ENCODE measurements at regions not wholly inside any gene's neighbourhood (a gene's known extent, or its start where the extent isn't known, plus 50 kb on each side); places are given as distances from the start of the nearest gene placed in this dataset.

GRCh38 chr4:13137390-13137789 lies 346.8 kb downstream of the RAB28 start:
- DNase-seq, result no peak
- Histone ChIP-seq H3K4me3 (ENCODE audit: low read length) (no peak overlapping the region), H3K27me3 (replicated peaks; ENCODE audit: insufficient read depth, low read length) (no peaks in the 10 kb centered on the region), H3K4me1 (ENCODE audit: low read length) (no peaks in the 10 kb centered on the region), H3K36me3 (replicated peaks; ENCODE audit: insufficient read depth, low read length) (no peaks in the 10 kb centered on the region), H3K27ac (ENCODE audit: low read length) (no peak overlapping the region), H3K9ac (ENCODE audit: low read length) (no peak overlapping the region), H3F3A (ENCODE audit: insufficient read depth, low read length) (no peaks in the 10 kb centered on the region), H3K9me2 (replicated peaks; ENCODE audit: insufficient read depth, low read length) (no peaks in the 10 kb centered on the region), H3K9me3 (replicated peaks; ENCODE audit: insufficient read depth, low read length) (no peaks in the 10 kb centered on the region), H4K20me1 (ENCODE audit: insufficient read depth, low read length) (no peaks in the 10 kb centered on the region), H3K4me2 (ENCODE audit: low read depth, low read length) (no peak overlapping the region), H3K79me2 (ENCODE audit: low read length) (no peaks in the 10 kb centered on the region), H2AFZ (ENCODE audit: low read length) (no peak overlapping the region)
- no peak for TF ChIP-seq EZH2 (optimal IDR thresholded peaks at IDR 0.05; ENCODE audit: low read depth, low read length)
- TF ChIP-seq, protein P1, sequence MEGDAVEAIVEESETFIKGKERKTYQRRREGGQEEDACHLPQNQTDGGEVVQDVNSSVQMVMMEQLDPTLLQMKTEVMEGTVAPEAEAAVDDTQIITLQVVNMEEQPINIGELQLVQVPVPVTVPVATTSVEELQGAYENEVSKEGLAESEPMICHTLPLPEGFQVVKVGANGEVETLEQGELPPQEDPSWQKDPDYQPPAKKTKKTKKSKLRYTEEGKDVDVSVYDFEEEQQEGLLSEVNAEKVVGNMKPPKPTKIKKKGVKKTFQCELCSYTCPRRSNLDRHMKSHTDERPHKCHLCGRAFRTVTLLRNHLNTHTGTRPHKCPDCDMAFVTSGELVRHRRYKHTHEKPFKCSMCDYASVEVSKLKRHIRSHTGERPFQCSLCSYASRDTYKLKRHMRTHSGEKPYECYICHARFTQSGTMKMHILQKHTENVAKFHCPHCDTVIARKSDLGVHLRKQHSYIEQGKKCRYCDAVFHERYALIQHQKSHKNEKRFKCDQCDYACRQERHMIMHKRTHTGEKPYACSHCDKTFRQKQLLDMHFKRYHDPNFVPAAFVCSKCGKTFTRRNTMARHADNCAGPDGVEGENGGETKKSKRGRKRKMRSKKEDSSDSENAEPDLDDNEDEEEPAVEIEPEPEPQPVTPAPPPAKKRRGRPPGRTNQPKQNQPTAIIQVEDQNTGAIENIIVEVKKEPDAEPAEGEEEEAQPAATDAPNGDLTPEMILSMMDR (IDR thresholded peaks at IDR 0.05; ENCODE audit: low read length), result peak; percentile 22

DNA sequence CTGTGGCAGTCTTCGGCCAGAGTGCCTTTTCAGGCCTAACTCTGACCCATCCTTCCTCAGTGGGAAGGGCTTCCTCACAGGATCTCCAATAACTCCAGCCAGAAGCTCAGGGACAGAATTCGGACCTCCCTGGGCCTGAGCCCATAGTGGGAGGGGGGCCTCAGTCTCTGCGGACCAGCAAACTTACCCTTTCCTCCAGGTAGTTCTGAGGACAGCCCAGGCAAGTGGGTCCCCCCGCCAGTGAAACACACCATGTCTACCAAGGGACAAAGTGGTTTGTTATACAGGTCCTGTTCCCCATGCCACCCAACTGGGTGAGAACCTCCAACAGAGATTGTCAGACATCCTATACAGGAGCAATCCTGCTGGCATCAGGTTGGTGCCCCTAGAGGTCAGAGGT lies 350.4 kb downstream of the RAB28 start:
- DNase-seq, result no peak
- no peaks in the 10 kb centered on the region for H3K27me3 ChIP-seq (replicated peaks; ENCODE audit: insufficient read depth, low read length)
- H3K4me2 ChIP-seq (ENCODE audit: low read depth, low read length), result no peak overlapping the region
- H3K36me3 ChIP-seq (replicated peaks; ENCODE audit: insufficient read depth, low read length), result no peaks in the 10 kb centered on the region
- no peaks in the 10 kb centered on the region for H3K4me1 ChIP-seq (ENCODE audit: low read length)
- no peak for TF ChIP-seq EZH2 (optimal IDR thresholded peaks at IDR 0.05; ENCODE audit: low read depth, low read length)
- TF ChIP-seq, protein P1 (IDR thresholded peaks at IDR 0.05; ENCODE audit: low read length), result no peak
- no peak overlapping the region for H3K4me3 ChIP-seq (ENCODE audit: low read length)
- no peaks in the 10 kb centered on the region for H4K20me1 ChIP-seq (ENCODE audit: insufficient read depth, low read length)
- H3K27ac ChIP-seq (ENCODE audit: low read length), result no peak overlapping the region
- no peaks in the 10 kb centered on the region for H3F3A ChIP-seq (ENCODE audit: insufficient read depth, low read length)
- no peak overlapping the region for H3K9ac ChIP-seq (ENCODE audit: low read length)
- H3K9me3 ChIP-seq (replicated peaks; ENCODE audit: insufficient read depth, low read length), result no peaks in the 10 kb centered on the region
- no peak overlapping the region for H2AFZ ChIP-seq (ENCODE audit: low read length)
- H3K9me2 ChIP-seq (replicated peaks; ENCODE audit: insufficient read depth, low read length), result no peaks in the 10 kb centered on the region
- no peaks in the 10 kb centered on the region for H3K79me2 ChIP-seq (ENCODE audit: low read length)

DNA sequence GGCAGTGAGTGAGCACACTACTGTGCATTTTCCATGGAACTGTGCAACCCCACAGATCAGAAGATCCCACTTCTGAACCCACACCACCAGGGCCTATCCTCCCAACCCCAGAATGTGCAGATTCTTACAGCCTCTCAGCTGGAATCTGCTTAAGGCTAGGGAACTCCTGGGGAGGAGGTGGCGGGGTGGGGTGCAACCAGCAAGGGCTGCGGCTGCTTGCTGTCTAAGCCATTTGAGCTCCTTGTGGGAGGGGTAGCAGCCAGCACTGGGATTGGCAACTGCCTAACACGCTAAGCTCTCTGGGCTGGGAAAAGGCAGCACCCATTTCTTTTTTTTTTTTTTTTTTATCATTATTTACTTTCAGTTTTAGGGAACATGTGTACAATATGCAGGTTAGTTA lies 353.3 kb downstream of the RAB28 start:
- no peaks in the 10 kb centered on the region for H3K4me1 ChIP-seq (ENCODE audit: low read length)
- no peak overlapping the region for H3K27ac ChIP-seq (ENCODE audit: low read length)
- DNase-seq, result no peak
- no peaks in the 10 kb centered on the region for H3F3A ChIP-seq (ENCODE audit: insufficient read depth, low read length)
- H4K20me1 ChIP-seq (ENCODE audit: insufficient read depth, low read length), result no peaks in the 10 kb centered on the region
- no peaks in the 10 kb centered on the region for H3K9me2 ChIP-seq (replicated peaks; ENCODE audit: insufficient read depth, low read length)
- H3K27me3 ChIP-seq (replicated peaks; ENCODE audit: insufficient read depth, low read length), result no peaks in the 10 kb centered on the region
- H3K9me3 ChIP-seq (replicated peaks; ENCODE audit: insufficient read depth, low read length), result no peaks in the 10 kb centered on the region
- H3K4me3 ChIP-seq (ENCODE audit: low read length), result no peak overlapping the region
- TF ChIP-seq, protein P1 (IDR thresholded peaks at IDR 0.05; ENCODE audit: low read length), result no peak
- H3K4me2 ChIP-seq (ENCODE audit: low read depth, low read length), result no peak overlapping the region
- no peaks in the 10 kb centered on the region for H3K36me3 ChIP-seq (replicated peaks; ENCODE audit: insufficient read depth, low read length)
- no peak overlapping the region for H2AFZ ChIP-seq (ENCODE audit: low read length)
- H3K9ac ChIP-seq (ENCODE audit: low read length), result no peak overlapping the region
- H3K79me2 ChIP-seq (ENCODE audit: low read length), result no peaks in the 10 kb centered on the region

GRCh38 chr4:13129095-13129494 lies 355.0 kb downstream of the RAB28 start:
- no peak overlapping the region for H3K4me2 ChIP-seq (ENCODE audit: low read depth, low read length)
- H3K27ac ChIP-seq (ENCODE audit: low read length), result no peak overlapping the region
- DNase-seq, result no peak
- no peaks in the 10 kb centered on the region for H3K36me3 ChIP-seq (replicated peaks; ENCODE audit: insufficient read depth, low read length)
- no peak overlapping the region for H2AFZ ChIP-seq (ENCODE audit: low read length)
- no peaks in the 10 kb centered on the region for H3K9me2 ChIP-seq (replicated peaks; ENCODE audit: insufficient read depth, low read length)
- H3K27me3 ChIP-seq (replicated peaks; ENCODE audit: insufficient read depth, low read length), result no peaks in the 10 kb centered on the region
- no peaks in the 10 kb centered on the region for H3K79me2 ChIP-seq (ENCODE audit: low read length)
- H3K4me1 ChIP-seq (ENCODE audit: low read length), result 0 out of 2 replicates have a peak, but pooled peaks cover 3% of the 10 kb centered on the region
- no peak overlapping the region for H3K9ac ChIP-seq (ENCODE audit: low read length)
- no peaks in the 10 kb centered on the region for H3F3A ChIP-seq (ENCODE audit: insufficient read depth, low read length)
- no peaks in the 10 kb centered on the region for H3K9me3 ChIP-seq (replicated peaks; ENCODE audit: insufficient read depth, low read length)
- no peak for TF ChIP-seq EZH2 (optimal IDR thresholded peaks at IDR 0.05; ENCODE audit: low read depth, low read length)
- TF ChIP-seq, protein P1 (IDR thresholded peaks at IDR 0.05; ENCODE audit: low read length), result no peak
- no peak for TF ChIP-seq EZH2phosphoT487 (IDR thresholded peaks at IDR 0.05; ENCODE audit: low read length)
- no peak overlapping the region for H3K4me3 ChIP-seq (ENCODE audit: low read length)
- no peaks in the 10 kb centered on the region for H4K20me1 ChIP-seq (ENCODE audit: insufficient read depth, low read length)
